ENCODE measurements at regions not wholly inside any gene's neighbourhood (a gene's known extent, or its start where the extent isn't known, plus 50 kb on each side); places are given as distances from the start of the nearest gene placed in this dataset.

DNA sequence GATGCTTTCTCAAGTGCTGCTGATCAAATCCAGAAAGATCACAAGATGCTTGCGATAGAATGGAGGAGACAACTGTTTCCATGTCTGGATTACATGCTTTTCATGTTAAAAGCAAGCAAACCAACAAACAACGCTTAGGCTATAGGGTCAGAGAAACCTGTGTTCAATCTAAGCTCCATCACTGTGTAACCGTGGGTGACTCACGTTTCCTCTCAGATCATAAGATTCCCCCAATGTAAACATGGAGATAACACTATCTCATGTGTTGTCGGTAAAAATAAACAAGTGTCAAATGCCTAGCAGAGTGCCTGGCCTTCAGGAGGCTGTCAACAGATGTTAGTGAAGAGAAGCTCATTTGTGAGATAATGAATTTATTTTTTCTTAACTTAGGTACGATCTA lies 907.8 kb downstream of the NTRK3 start:
- TF ChIP-seq, protein P1, sequence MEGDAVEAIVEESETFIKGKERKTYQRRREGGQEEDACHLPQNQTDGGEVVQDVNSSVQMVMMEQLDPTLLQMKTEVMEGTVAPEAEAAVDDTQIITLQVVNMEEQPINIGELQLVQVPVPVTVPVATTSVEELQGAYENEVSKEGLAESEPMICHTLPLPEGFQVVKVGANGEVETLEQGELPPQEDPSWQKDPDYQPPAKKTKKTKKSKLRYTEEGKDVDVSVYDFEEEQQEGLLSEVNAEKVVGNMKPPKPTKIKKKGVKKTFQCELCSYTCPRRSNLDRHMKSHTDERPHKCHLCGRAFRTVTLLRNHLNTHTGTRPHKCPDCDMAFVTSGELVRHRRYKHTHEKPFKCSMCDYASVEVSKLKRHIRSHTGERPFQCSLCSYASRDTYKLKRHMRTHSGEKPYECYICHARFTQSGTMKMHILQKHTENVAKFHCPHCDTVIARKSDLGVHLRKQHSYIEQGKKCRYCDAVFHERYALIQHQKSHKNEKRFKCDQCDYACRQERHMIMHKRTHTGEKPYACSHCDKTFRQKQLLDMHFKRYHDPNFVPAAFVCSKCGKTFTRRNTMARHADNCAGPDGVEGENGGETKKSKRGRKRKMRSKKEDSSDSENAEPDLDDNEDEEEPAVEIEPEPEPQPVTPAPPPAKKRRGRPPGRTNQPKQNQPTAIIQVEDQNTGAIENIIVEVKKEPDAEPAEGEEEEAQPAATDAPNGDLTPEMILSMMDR (conservative IDR thresholded peaks at IDR 0.05; ENCODE audit: low read length) = no peak
- no peak for TF ChIP-seq EZH2phosphoT487 (IDR thresholded peaks at IDR 0.05; ENCODE audit: borderline replicate concordance, low read depth, low read length)

Data from OCI-LY7 (cell line).